ENCODE measurements at regions not wholly inside any gene's neighbourhood (a gene's known extent, or its start where the extent isn't known, plus 50 kb on each side); places are given as distances from the start of the nearest gene placed in this dataset.

DNA sequence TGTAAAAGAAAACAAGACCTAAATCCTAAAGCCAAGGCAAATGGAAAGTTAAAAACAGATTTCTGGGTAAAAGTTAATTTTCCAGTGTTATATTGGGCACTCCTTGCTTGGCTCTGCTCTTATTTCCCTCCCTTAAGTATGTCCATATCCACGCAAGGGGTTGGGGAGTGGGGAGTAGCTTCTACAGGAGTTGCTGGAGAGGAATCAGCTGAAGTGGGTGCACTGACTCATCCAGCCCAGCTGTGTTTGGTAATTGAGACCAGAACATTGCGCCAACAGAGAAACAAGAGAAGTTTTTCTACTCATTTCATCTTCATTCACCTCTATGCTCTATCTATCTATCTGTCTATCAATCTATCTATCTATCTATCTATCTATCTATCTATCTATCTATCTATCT, 298.4 kb upstream of the PDGFD start:
- 72 to 92% methylated on average over 2 of the region's 2 CpGs for WGBS, 2 donors
- H3K4me1 ChIP-seq: no peaks in the 10 kb centered on the region
- no peaks in the 10 kb centered on the region for H3K9me3 ChIP-seq
- no peak for TF ChIP-seq POLR2AphosphoS5 (IDR thresholded peaks at IDR 0.05)
- no peak for TF ChIP-seq EP300 (IDR thresholded peaks at IDR 0.05)
- TF ChIP-seq, protein P1, sequence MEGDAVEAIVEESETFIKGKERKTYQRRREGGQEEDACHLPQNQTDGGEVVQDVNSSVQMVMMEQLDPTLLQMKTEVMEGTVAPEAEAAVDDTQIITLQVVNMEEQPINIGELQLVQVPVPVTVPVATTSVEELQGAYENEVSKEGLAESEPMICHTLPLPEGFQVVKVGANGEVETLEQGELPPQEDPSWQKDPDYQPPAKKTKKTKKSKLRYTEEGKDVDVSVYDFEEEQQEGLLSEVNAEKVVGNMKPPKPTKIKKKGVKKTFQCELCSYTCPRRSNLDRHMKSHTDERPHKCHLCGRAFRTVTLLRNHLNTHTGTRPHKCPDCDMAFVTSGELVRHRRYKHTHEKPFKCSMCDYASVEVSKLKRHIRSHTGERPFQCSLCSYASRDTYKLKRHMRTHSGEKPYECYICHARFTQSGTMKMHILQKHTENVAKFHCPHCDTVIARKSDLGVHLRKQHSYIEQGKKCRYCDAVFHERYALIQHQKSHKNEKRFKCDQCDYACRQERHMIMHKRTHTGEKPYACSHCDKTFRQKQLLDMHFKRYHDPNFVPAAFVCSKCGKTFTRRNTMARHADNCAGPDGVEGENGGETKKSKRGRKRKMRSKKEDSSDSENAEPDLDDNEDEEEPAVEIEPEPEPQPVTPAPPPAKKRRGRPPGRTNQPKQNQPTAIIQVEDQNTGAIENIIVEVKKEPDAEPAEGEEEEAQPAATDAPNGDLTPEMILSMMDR (IDR thresholded peaks at IDR 0.05): no peak
- TF ChIP-seq POLR2A (IDR thresholded peaks at IDR 0.05): no peak
- H3K27me3 ChIP-seq: no peaks in the 10 kb centered on the region
- H3K36me3 ChIP-seq: no peaks in the 10 kb centered on the region
- DNase-seq (no peak), ATAC-seq (ENCODE audit: low FRiP score in 2 of 2) (peak in 1 of 2 donors; percentile 44)
- no peak overlapping the region for H3K4me3 ChIP-seq
- H3K27ac ChIP-seq: no peak overlapping the region

DNA sequence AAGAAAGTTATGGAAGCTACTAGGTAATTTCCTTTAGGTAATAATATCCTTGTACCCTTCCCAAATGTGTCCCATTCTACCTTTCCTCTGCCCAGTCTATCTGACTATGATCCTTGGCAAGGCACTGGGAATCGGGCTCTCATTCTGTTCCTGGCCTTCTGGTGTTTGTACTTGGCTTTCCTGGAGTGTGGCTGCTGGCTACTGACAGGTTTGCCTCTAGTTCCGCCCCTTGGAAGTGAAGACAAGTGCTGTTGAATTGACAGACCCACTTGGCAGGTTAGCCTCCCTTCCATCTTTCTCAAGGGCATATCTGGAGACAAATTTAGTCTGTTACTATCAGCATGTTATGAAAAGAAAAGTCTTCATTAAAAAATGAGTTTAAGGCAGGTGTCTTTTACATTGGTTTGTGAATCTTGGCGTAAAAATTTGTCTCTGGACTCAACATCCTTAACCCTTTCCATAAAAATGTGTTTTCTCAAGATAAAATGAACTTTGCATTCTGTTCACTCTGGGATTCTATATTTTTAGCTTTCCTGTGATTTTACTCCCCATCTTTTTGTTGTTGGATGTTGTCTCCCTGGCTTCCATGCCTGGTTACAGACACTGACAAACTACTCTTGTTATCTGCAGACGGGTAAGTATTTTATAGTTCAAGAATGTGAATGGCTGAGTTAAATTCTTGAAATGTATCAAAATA, 287.4 kb upstream of the PDGFD start:
- DNase-seq (no peak), ATAC-seq (ENCODE audit: low FRiP score in 2 of 2) (no peak)
- H3K36me3 ChIP-seq: no peaks in the 10 kb centered on the region
- no peak overlapping the region for H3K27ac ChIP-seq
- H3K4me1 ChIP-seq: no peaks in the 10 kb centered on the region
- H3K27me3 ChIP-seq: no peaks in the 10 kb centered on the region
- no peak overlapping the region for H3K4me3 ChIP-seq
- TF ChIP-seq EP300 (IDR thresholded peaks at IDR 0.05) (no peak), POLR2A (IDR thresholded peaks at IDR 0.05) (no peak), POLR2AphosphoS5 (IDR thresholded peaks at IDR 0.05) (no peak)
- TF ChIP-seq, protein P1 (IDR thresholded peaks at IDR 0.05): no peak
- no peaks in the 10 kb centered on the region for H3K9me3 ChIP-seq
- WGBS, 2 donors: 65 to 67% methylated on average over 4 of the region's 4 CpGs

DNA sequence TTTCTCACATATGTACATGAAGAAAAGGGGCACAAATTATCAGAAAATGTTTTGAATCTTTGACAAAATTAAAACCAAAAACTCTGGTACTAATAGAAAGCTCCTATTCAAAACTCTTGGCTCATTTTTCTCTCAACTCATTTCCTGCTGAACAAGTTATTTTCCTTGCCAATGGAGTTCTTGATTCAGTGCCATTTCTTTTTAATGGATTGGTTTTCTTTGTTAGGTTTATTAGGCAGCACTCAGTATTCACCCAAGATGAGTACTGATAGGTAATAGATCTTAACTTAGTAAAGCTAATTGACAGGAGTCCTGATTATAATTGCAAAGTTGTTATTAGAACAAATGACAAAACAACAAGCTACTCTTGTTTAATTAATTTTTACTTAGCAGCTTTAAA, 279.4 kb upstream of the PDGFD start:
- no peaks in the 10 kb centered on the region for H3K36me3 ChIP-seq
- no peak for TF ChIP-seq POLR2A (IDR thresholded peaks at IDR 0.05)
- TF ChIP-seq, protein P1 (IDR thresholded peaks at IDR 0.05): no peak
- TF ChIP-seq POLR2AphosphoS5 (IDR thresholded peaks at IDR 0.05): no peak
- no peak for TF ChIP-seq EP300 (IDR thresholded peaks at IDR 0.05)
- no peak overlapping the region for H3K4me3 ChIP-seq
- no peaks in the 10 kb centered on the region for H3K9me3 ChIP-seq
- ATAC-seq (ENCODE audit: low FRiP score in 2 of 2): no peak
- no peak for DNase-seq
- H3K27ac ChIP-seq: no peak overlapping the region
- no peaks in the 10 kb centered on the region for H3K27me3 ChIP-seq
- peaks cover 0 to 3% (median 0%) of the 10 kb centered on the region in 4 donors for H3K4me1 ChIP-seq

- Histone ChIP-seq H3K4me1 (peaks cover 0 to 3% (median 0%) of the 10 kb centered on the region in 4 donors), H3K9me3 (no peaks in the 10 kb centered on the region), H3K27ac (no peak overlapping the region), H3K27me3 (no peaks in the 10 kb centered on the region), H3K36me3 (no peaks in the 10 kb centered on the region), H3K4me3 (no peak overlapping the region)
- WGBS, 2 donors: 18 to 25% methylated on average over 1 of the region's 1 CpG
- DNase-seq: no peak
- no peak for TF ChIP-seq EP300 (IDR thresholded peaks at IDR 0.05)
- TF ChIP-seq, protein P1 (IDR thresholded peaks at IDR 0.05): no peak
- TF ChIP-seq POLR2A (IDR thresholded peaks at IDR 0.05): no peak
- TF ChIP-seq POLR2AphosphoS5 (IDR thresholded peaks at IDR 0.05): no peak
- ATAC-seq (ENCODE audit: low FRiP score in 2 of 2): no peak
Observed at GRCh38 chr11:104442321-104442720, 278.4 kb upstream of the PDGFD start.

DNA sequence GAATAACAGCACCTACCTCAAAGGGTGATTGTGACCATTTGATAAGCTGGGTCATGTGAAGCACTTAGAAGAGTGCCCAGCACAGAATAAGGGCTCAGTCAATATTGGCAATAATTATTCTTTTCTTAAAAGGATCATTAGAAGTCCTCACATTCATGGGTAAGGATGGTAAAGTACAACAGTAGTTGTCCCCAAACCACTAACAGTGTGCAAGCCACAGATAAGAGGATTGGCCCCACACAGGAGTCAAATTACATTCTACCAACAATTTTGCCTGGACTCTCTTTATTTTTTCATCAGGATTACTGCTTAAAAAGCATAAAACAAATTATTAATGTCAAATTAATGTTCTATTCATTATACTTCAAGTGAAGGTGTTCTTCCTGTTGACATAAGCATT, 271.5 kb upstream of the PDGFD start:
- TF ChIP-seq EP300 (IDR thresholded peaks at IDR 0.05) (no peak), POLR2A (IDR thresholded peaks at IDR 0.05) (no peak), POLR2AphosphoS5 (IDR thresholded peaks at IDR 0.05) (no peak)
- TF ChIP-seq, protein P1 (IDR thresholded peaks at IDR 0.05): no peak
- Histone ChIP-seq H3K4me1 (no peaks in the 10 kb centered on the region), H3K36me3 (no peaks in the 10 kb centered on the region), H3K9me3 (no peaks in the 10 kb centered on the region), H3K4me3 (no peak overlapping the region), H3K27me3 (no peaks in the 10 kb centered on the region), H3K27ac (no peak overlapping the region)
- DNase-seq (no peak), ATAC-seq (ENCODE audit: low FRiP score in 2 of 2) (no peak)

Data from upper lobe of left lung (tissue), 6 donors.